Stimulated activated naive CD4-positive, alpha-beta T cell (primary cell): ENCODE measurements at regions not wholly inside any gene's neighbourhood (a gene's known extent, or its start where the extent isn't known, plus 50 kb on each side); places are given as distances from the start of the nearest gene placed in this dataset.
"Not testable (repeated sequence)": the region's sequence is repeated elsewhere in the genome, so short reads cannot be mapped to it uniquely, and the experiment has no call there.

Source experiments
- DNase-seq, 6 experiments: peaks; one replicate each; lab custom pipeline; 2025; lab: John Stamatoyannopoulos, UW

- DNase-seq = no peak
These were observed 1407.5 kb downstream of the KCNT2 start for GRCh38 chr1:195200772-195201171.

DNA sequence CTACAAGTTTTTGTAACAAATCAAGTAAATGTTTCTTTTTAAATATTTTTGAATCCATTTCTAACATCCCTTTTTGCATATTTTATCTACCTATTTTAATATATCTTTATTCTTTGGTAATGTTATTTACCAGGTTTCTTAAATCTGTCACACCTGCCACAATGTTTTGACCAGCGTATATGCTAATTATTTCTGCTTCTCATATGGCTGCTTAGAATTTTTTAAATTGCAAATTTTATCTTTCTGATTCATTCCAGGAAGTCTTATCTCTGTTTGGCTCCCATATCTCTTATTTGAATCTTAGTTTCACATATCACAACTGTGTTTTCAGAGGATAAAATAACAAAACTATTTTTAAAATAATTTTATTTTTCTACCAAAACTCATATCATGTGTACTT is 1411.1 kb downstream of the KCNT2 start:
- DNase-seq = no peak

GRCh38 chr1:195195423-195196057 is 1412.7 kb downstream of the KCNT2 start:
- DNase-seq = no peak

GRCh38 chr1:195193134-195193533 is 1415.1 kb downstream of the KCNT2 start:
- no peak for DNase-seq

DNA sequence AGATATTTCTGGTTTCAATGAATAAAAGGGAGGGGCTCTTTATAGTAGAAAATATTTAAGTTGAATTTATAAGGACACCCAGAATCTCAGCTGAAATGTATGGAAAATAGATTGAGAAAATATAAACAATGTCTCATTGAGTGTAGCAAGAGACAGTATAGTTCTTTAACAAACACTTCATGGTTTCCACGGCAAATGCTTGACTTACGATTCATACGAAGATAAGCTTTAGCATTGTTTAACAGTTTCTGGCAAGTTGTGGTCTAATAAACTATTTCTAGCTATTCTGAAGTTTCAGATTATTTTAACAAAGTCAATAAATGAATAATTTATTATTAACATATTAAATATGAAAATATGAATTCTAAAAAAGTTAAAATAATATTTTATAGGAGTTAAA is 1419.4 kb downstream of the KCNT2 start:
- DNase-seq = no peak

DNA sequence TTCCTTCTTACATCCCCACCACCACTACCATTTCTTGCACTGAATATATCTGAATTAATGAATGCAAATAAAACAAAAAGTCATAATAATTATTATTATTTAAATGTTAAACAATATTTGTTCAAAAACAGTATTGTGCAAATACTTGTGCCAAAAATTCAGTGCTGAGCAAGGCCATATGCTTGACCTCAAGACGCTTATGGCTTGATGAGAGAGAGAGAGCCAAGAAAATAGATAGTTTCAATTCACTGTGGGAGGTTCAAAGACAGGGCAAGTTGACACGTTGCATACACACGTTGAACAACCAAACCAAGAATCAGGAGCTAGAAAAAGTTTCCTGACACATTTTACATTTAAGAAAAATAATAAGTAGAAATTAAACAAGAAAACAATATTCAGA is 1421.7 kb downstream of the KCNT2 start:
- DNase-seq = no peak

DNA sequence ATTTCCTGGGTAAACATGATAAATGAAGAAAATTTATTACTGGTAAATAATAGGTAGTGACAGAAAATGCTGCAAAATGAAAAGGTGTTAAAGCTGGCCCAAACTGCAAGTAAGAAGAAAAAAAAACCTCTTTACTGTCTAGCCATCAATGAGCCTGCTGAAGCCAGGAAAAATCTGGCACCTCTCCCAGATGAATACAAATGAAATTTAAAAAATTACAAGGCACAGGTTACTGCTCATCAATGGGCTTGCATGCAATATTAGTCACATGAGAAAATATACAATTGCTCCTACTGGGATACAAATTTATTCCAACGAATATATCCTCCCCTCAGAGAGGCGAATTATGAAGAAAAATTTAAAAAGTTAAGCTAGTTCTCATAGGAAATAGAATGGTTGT is 1422.5 kb downstream of the KCNT2 start:
- DNase-seq = no peak

DNA sequence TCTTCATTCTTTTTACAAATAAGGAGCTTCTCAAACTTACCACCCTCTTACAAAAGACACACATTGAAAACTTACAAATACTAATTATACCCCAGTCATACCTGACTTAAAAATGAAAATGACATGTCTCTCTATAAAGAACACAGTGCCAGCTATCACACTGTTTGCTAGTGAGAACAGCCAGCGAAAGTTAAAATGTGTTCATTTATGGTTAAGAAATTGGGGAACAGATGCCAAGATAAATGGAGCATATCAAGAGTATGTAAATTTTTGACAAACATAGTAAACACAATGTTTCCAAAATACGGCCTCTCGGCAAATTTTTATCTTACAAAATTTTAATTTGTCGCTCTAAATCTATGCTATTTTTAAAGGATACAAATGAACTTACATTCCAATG is 1422.9 kb downstream of the KCNT2 start:
- no peak for DNase-seq

GRCh38 chr1:195173753-195174152 is 1434.5 kb downstream of the KCNT2 start:
- DNase-seq = no peak

GRCh38 chr1:195159795-195160194 is 1448.4 kb downstream of the KCNT2 start:
- not testable (repeated sequence) for DNase-seq

DNA sequence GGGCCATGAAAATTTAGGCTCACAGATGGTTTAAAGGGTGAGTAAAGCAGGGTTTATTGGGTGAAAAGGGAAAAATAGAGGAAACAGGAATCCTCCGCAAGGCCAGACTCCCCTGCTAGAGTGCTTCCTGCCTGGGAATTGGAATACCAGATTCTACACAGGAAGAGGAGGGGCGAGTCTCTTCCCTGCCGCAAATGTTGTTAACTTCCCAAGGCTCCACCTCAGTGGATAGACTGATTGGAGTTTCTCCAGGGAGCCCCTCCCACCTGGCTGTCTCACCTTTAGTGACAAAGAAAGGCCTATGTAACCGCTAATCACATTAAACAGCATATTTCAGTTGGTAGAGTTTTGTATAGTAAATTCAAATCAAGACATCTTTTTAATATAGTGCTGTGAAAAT is 1450.1 kb downstream of the KCNT2 start:
- DNase-seq = no peak

GRCh38 chr1:195153107-195153506 is 1455.1 kb downstream of the KCNT2 start:
- DNase-seq = no peak

GRCh38 chr1:195150768-195151167 is 1457.5 kb downstream of the KCNT2 start:
- no peak for DNase-seq

- DNase-seq = no peak
These were observed 1466.9 kb downstream of the KCNT2 start for GRCh38 chr1:195141294-195141693.

GRCh38 chr1:195130598-195130997 is 1477.6 kb downstream of the KCNT2 start:
- no peak for DNase-seq

DNA sequence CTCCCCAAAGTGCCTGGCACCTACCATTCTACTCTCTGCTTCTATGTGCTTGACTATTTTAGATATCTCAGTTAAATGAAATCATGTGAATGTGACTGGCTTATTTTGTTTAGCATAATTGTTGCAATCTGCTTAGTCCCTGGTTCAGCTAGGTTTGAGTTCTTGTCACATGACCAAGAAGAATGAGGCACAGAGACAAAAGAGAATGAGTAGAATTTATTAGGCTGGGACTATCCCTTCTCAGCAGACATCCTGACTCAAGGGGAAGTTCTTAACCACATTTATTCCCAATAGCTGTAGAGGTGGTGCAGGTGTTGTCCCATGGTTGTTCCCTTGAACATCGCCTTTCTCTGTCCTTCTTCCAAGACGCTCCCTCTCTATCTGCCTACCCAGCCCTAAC is 1485.7 kb downstream of the KCNT2 start:
- no peak for DNase-seq

GRCh38 chr1:195113471-195113870 is 1494.8 kb downstream of the KCNT2 start:
- no peak for DNase-seq

DNA sequence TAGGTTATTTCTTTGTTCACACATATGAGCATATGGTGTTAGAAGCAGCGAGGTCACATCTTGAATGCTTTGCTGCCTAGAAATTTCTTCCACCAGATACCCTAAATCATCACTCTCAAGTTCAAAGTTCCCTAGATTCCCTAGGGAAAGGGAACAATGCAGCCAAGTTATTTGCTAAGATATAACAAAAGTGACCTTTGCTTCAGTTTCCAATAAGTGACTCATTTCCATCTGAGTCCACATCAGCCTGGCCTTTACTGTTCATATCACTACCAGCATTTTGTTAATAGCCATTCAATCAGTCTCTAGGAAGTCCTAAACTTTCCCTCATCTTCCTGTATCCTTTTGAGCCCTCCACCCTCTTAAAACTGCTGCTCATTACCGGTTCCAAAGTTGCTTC is 1502.5 kb downstream of the KCNT2 start:
- no peak for DNase-seq

DNA sequence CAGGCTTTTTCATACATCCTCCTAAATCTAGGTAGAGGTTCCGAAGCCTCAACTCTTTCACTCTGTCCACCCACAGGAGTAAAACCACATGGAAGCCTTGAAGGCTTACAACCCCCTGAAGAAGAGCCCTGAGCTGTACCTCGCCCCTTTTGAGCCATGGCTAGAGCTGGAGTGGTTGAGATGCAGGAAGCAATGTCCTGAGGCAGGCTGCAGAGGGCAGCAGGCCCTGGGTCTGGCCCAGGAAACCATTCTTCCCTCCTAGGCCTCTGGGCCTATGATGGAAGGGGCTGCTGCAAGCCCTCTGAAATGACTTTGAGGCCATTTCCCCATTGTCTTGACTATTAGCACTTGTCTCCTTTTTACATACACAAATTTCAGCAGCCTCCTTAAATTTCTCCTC is 1503.0 kb downstream of the KCNT2 start:
- no peak for DNase-seq

DNA sequence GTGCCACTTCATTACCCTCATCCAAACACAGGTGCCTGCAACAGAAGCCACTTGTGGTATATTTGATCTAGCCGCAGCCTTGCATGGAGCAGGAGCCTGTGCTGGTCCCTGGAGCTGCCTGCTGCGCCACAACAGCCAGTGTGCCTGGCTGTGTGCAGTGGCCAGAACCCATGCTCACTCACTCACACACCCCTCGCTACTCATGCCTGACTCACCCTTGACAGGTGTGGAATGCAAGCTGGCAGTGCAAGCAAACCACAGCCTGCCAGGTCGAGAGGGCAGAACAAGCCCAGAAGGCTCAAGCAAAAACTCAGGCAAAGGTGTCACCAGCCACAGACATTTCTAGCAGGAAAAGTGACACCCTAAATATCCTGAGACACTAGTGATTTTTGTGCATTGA is 1510.9 kb downstream of the KCNT2 start:
- DNase-seq = no peak

DNA sequence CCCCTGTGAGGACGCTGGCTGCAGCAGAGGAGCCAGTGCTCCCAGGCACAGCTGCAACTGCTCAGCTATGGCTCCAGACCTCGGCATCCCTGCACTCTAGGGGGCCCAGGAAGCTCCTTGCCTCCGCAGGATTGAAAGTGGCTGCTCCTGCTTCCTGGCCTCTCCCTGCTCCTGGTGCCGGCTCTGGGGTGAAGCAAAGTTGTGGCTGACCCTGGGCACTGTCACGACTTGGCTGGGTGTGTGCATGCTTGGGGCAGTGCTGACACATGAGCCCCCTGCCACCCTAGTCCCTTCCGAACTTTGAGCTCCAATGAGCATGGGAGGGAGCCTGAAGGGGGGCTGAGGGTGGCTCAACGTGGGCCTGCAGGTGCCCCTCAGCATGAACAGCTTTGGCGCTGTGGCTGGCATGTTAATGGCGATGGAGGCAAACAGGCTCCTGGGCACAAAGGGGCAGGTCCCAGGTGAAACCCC is 1512.2 kb downstream of the KCNT2 start:
- no peak for DNase-seq

DNA sequence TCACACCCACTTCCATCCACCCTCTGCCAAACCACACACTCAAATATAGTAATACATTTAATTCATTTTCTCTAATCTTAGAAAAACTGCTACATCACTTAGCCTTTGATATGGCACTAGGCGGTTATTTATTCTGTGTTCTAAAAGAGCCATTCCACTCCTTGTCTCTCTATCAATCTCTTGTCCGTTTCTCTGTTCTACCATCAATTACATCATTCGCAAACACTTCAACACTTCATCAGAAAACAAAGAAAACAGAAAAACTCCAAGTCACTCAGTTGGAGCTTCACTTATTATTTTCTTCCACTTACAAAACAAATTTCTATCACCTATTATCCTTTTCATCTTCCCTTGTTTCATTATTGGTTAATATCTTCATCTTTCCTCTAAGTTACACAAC is 1523.0 kb downstream of the KCNT2 start:
- DNase-seq = no peak

DNA sequence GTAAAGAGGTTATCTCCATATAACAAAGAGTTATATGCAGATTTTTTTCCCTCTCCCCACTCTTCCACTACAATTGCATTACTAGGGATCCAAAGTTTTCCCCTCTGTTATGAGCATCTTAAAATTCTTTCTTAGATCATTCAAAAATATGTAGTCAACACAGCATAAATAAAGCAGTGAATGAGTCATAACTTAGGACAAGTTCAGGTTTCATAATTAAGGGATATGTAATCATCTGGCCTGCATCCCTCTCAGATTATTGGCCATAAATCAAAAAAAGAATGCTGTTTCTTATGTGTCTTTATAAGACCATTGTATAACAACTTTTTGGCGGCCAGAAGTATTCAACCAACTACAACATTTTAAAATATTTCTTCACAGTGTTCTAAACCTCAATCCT is 1526.1 kb downstream of the KCNT2 start:
- no peak for DNase-seq

DNA sequence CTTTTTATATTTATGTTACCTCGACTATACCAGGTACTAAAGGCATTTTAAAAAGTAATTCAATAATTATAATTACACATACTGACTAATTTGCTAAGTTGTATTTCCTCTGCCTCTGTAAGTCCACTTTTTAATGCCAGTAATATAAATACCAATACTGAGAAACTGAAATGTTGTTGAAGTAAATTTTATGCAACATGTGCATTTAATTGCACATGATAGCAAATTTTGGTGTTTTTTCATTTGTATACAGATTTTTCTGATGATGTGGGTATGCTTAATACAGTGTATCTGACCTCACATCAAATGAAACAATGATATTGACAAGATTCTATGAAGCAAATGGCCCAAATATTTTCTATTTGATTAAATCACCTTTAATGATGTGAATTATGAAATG is 1531.6 kb downstream of the KCNT2 start:
- DNase-seq = no peak

- DNase-seq = no peak
These were observed 1532.3 kb downstream of the KCNT2 start for GRCh38 chr1:195075973-195076372.
